NCI-H345 (cell line): ENCODE measurements at regions not wholly inside any gene's neighbourhood (a gene's known extent, or its start where the extent isn't known, plus 50 kb on each side); places are given as distances from the start of the nearest gene placed in this dataset.
"Not testable (repeated sequence)": the region's sequence is repeated elsewhere in the genome, so short reads cannot be mapped to it uniquely, and the experiment has no call there.

Experiments
- DNase-seq: peaks from one replicate; lab custom pipeline; 2025; lab: John Stamatoyannopoulos, UW

DNA sequence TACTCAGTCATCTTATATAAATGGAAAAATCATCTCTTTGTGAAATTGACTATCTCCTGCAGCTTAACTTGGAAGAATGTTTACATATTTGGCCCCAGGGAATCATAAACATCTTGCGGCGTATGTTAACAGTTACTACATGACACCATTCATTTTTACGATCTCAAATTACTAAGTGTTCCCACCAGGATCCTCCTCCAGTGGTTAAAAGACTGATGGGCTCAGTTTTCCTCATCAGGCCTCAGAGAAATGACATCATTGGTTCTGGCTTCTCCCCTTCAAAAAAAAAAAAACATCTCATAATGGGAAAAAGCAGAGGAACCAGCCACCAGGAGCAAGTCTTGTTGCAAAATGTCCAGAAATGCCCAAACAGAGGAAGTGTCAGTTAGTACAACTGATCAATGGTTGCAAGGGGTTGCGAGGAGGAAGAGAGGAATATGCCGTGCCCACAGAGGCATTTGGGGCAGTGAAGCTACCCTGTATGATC lies 70.5 kb upstream of the LIPC start:
- peak; percentile 0 for DNase-seq

DNA sequence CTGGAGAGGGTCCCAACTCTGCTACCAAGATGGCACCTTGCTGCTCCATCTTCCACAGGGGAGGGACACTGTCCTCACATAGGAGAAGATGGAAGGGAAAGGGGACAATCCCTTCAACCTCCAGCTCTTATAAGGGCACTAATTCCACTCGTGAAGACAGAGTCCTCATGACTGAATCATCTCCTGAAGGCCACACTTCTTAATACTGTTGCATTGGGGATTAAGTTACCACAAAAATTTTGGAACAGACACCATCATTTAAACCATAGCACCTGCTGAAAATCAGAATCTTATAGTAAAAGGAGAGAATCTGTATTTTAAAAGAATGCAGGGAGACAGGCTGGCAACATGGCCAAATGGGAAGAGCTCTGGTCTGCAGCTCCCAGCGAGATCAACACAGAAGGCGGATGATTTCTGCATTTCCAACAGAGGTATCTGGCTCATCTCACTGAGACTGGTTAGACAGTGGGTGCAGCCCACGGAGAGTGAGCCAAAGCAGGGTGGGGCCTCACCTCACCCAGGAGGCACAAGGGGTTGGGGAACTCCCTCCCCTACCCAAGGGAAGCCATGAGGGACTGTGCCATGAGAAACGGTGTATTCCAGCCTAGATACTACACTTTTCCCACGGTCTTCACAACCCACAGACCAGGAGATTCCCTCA lies 69.4 kb upstream of the LIPC start:
- no peak for DNase-seq

DNA sequence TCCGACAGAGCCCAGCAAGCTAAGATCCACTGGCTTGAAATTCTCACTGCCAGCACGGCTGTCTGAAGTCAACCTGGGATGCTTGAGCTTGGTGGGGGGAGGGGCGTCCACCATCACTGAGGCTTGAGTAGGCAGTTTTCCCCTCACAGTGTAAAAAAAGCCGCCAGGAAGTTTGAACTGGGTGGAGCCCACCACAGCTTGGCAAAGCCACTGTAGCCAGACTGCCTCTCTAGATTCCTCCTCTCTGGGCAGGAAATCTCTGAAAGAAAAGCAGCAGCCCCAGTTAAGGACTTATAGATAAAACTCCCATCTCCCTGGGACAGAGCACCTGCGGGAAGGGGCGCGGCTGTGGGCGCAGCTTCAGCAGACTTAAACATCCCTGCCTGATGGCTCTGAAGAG lies 68.7 kb upstream of the LIPC start:
- not testable (repeated sequence) for DNase-seq

DNA sequence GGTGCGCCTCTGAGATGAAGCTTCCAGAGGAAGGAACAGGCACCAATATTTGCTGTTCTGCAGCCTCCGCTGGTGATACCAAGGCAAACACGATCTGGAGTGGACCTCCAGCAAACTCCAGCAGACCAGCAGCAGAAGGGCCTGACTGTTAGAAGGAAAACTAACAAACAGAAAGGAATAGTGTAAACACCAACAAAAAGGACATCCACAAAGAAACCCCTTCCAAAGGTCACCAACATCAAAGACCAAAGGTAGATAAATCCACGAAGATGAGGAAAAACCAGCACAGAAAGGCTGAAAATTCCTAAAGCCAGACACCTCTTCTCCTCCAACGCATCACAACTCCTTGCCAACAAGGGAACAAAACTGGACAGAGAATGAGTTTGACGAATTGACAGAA lies 68.1 kb upstream of the LIPC start:
- not testable (repeated sequence) for DNase-seq

DNA sequence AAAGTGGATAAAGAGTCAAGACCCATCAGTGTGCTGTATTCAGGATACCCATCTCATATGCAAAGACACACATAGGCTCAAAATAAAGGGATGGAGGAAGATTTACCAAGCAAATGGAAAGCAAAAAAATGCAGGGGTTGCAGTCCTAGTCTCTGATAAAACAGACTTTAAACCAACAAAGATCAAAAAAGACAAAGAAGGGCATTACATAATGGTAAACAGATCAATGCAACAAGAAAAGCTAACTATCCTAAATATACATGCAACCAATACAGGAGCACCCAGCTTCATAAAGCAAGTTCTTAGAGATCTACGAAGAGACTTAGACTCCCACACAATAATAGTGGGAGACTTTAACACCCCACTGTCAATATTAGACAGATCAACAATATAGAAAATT lies 66.7 kb upstream of the LIPC start:
- DNase-seq: not testable (repeated sequence)

DNA sequence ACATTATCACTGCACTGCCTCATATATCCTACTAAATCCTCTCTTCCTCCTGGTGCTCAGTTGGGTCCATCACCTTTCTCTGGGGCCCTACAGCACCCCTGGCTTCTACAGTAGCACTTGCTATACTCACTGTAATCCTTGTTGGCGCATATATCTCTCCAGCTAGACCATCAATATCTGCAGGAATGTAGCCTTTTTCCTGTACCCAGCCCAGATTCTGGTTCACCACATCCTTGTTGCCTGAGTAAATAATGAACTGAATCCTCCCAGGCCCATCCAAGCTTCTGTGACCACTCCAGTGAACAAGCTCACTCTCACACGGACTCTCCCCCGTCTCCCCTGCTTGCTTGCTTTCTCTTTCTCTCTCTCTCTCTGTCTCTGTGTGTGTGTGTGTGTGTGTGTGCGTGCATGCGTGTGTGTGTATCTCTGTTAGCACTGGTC lies 62.5 kb upstream of the LIPC start:
- DNase-seq: no peak

- no peak for DNase-seq
Observed at GRCh38 chr15:58369956-58370355, 61.8 kb upstream of the LIPC start.

- DNase-seq: no peak
Observed at GRCh38 chr15:58374147-58374546, 57.6 kb upstream of the LIPC start.

GRCh38 chr15:58377193-58377592 lies 54.6 kb upstream of the LIPC start:
- no peak for DNase-seq

DNA sequence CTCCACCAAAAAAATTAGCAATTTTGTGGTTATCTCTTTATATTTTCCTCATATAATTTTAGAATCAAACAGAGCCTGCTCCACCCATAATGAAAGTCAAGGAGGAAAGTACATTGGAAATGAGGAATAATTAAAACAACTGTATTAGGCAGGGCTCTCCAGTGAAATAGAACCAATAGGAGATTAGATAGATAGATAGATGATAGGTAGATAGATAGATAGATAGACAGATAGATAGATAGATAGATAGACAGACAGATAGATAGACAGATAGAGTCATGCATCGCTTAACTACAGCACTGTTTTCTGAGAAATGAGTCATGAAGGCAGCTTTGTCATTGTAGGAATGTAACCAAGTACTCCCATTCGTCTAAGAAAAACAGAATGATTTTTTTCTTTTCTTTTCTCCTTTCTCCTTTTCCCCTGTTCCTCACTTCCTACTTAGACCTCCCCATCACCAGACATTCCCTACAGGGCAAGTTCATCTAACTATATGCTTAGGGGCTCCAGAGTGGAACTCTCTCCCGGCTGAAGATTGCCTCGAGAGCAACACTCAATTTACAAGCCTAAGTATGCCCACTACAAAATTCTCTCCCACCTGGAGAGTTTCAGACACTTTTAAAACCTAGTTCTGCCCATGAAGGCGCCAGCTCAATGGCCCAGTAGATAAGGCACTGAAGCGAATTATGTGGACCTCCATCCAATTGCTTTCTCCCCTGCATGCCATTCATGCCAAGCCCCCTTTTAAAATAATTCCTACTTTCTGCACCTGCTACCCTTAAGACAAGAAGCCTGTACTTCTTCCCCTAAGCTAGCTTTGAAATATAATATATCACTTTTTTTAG lies 53.3 kb upstream of the LIPC start:
- no peak for DNase-seq

DNA sequence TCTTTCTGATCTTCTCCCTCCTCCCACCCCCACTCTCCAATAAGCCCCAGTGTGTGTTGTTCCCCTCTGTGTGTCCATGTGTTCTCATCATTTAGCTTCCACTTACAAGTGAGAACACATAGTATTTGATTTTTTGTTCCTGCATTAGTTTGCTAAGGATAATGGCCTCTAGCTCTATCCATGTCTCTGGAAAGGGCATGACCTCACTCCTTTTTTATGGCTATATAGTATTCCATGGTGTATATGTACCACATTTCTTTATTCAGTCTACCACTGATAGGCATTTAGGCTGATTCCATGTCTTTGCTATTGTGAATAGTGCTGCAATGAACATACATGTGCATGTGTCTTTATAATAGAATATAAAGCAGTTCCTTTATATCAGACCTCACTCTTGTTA lies 52.3 kb upstream of the LIPC start:
- DNase-seq: not testable (repeated sequence)

- DNase-seq: no peak
Observed at GRCh38 chr15:58380280-58380945, 51.4 kb upstream of the LIPC start.

DNA sequence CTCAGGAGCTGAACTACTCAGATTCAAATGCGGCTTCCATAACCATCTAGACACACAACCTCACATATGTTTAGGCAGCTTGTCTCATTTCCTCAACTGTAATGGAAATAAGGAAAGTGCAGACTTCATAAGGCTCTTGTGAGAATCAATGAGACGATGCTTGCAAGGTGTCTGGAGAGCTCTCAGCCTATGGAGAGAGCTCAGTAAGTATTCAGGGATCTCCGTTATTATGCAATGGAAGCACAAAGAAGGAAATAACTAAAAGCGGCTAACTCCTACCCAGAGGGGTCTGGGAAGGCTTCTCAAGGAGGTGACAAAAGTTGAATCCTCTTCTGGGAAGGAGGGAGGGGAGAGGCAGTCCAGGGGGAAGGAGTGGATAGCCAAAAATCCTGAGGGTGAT lies 50.1 kb upstream of the LIPC start:
- no peak for DNase-seq
